Fibroblast of mammary gland (primary cell): ENCODE measurements at regions not wholly inside any gene's neighbourhood (a gene's known extent, or its start where the extent isn't known, plus 50 kb on each side); places are given as distances from the start of the nearest gene placed in this dataset.

ENCODE experiments used
- DNase-seq: peaks from one replicate; pipeline ENCODE4 v3.0.0-alpha.2; 2010; ENCODE audit warnings: low read depth
- H3K4me3 ChIP-seq: 2 replicates; pipeline ENCODE4 v1.5.1; 2011; ENCODE audit warnings: low read depth, mild to moderate bottlenecking, low read length, moderate library complexity; ENCODE audit not compliant: control insufficient read depth
- TF ChIP-seq, protein P1 (sequence below): conservative IDR thresholded peaks from 2 replicates; pipeline ENCODE4 v1.5.1; 2011; ENCODE audit warnings: low read depth, low read length, inconsistent platforms; ENCODE audit not compliant: control insufficient read depth, insufficient read depth

DNA sequence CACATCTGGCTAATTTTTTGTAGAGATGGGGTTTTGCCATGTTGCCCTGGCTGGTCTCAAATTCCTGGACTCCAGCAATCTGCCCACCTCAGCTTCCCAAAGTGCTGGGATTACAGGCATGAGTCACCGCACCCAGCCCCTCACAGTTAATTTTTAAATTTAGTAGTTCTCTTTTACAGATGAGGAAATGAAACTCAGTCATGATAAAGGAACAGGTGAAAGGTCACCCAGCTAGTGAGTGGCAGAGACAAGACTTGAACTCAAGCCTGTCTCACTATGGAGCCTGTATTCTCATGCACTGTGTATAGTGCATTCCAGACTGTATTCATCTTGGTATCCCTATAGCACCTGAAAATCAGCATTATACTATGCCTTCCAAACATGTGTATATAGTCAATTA, 77.1 kb upstream of the WSB1 start:
- H3K4me3 ChIP-seq, result no peak overlapping the region
- no peak for DNase-seq

GRCh38 chr17:27217631-27218030, 76.3 kb upstream of the WSB1 start:
- TF ChIP-seq, protein P1, sequence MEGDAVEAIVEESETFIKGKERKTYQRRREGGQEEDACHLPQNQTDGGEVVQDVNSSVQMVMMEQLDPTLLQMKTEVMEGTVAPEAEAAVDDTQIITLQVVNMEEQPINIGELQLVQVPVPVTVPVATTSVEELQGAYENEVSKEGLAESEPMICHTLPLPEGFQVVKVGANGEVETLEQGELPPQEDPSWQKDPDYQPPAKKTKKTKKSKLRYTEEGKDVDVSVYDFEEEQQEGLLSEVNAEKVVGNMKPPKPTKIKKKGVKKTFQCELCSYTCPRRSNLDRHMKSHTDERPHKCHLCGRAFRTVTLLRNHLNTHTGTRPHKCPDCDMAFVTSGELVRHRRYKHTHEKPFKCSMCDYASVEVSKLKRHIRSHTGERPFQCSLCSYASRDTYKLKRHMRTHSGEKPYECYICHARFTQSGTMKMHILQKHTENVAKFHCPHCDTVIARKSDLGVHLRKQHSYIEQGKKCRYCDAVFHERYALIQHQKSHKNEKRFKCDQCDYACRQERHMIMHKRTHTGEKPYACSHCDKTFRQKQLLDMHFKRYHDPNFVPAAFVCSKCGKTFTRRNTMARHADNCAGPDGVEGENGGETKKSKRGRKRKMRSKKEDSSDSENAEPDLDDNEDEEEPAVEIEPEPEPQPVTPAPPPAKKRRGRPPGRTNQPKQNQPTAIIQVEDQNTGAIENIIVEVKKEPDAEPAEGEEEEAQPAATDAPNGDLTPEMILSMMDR, result no peak
- DNase-seq, result no peak
- H3K4me3 ChIP-seq, result no peak overlapping the region

More for the DNA sequence above, 77.1 kb upstream of the WSB1 start:
- TF ChIP-seq, protein P1, result no peak

DNA sequence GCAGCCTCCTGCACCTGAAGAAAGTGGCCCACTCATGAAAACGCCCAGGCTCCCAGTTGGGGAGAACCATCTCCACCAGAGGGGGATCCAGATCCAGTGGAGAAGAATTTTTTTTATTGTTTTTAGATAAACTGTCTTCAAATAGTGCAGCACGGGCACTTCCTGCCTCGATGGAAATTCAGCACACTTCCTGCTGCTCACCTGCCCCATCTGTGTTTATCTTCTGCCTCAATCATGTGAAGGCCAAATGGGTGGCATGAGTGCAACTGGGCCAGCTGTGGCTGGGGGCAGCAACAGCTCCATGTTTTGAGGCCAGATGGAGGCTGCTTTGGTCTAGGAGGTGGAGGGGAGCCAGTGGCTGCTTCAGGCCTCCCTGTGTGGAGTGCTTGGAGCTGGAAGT, 75.9 kb upstream of the WSB1 start:
- no peak overlapping the region for H3K4me3 ChIP-seq
- TF ChIP-seq, protein P1, result no peak

DNA sequence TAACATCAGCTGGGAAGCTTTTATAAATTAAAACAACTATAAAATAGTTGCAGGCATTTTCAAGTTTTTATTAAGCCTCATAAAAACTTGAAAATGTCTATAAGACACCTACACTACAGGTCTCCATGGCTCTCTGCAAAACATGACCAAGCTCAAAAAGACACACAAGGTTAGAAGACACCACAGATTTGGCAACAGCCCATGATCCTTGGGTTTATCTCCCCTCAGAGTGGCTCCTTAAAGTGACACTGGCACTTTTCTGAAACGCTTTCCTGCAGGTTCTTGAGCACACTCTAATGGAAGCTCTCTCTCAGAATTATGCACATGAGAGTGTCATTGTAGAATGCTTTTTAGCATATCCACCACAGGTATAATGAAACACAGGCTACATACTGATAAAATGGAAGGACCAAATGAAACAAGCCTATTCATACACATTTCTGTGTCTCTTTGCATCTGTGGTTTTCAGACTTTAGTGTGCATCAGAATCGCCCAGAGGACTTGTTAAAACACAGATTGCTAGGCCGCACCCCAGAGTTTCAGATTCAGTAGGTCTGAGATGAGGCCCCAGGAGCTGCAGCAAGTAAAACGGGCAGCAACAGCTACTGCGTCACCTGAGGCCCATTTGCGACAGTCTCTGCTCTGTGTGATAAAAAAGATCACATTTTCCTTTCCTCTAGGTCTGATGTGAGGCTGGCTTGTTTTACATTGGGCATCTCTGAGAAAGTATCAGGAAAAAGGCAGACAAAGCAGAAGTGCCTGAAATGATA, 75.0 kb upstream of the WSB1 start:
- TF ChIP-seq, protein P1, result no peak
- no peak overlapping the region for H3K4me3 ChIP-seq
- DNase-seq, result no peak

More for the DNA sequence above, 75.9 kb upstream of the WSB1 start:
- no peak for DNase-seq

- TF ChIP-seq, protein P1, result no peak
- DNase-seq, result no peak
These were observed 71.4 kb upstream of the WSB1 start for GRCh38 chr17:27222515-27222914.

DNA sequence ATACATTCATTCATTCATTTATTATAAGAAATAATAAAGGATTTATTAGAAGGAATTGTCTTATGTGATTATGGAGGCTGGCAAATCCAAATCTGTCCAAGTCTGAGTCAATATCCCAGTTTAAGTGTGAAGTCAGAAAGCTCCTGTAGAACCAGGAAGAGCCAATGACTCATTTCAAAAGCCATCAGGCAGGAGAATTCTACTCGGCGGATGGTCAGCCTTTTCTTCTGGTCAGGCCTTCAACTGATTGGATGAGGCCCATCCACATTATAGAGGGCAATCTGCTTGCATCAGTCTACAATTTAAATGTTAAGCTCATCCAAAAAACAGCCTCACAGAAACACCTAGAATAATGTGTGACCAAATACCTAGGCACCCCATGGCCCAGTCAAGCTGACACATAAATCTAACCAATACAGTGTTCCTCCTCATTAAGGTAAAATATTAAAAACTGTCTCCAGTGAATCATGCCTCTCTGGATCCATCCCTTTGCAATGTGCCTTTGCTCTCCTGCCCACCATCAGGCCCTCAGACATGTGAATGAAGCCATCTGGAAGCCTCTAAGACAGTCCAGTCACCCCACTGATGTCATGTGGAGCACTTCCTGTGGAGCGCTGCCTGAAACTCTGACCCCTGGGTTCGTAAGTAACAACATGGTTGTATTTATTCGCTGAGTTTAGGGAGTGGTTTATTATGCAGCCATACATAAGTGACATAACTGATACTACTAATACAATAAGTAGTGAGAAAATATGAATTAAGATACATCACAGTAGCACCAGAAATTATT, 69.2 kb upstream of the WSB1 start:
- TF ChIP-seq, protein P1, result no peak
- peak; percentile 56 for DNase-seq
- no peak overlapping the region for H3K4me3 ChIP-seq

More at GRCh38 chr17:27222515-27222914, 71.4 kb upstream of the WSB1 start:
- no peak overlapping the region for H3K4me3 ChIP-seq
